IPS DF 6.9 (cell line): ENCODE measurements at regions not wholly inside any gene's neighbourhood (a gene's known extent, or its start where the extent isn't known, plus 50 kb on each side); places are given as distances from the start of the nearest gene placed in this dataset.

Experiments used
- DNase-seq: peaks from one replicate; pipeline ENCODE4 v3.0.0-alpha.2; 2013; ENCODE audit warnings: low read depth, low spot score
- H3K27ac ChIP-seq: one replicate; pipeline ENCODE4 v1.5.1; 2013; ENCODE audit warnings: low read length, control low read depth
- H3K27me3 ChIP-seq: 2 replicates; pipeline ENCODE4 v1.6.1; 2013; ENCODE audit warnings: mild to moderate bottlenecking, low read length; ENCODE audit not compliant: control insufficient read depth, insufficient read depth
- H3K36me3 ChIP-seq: 2 replicates; pipeline ENCODE4 v1.6.1; 2013; ENCODE audit warnings: low read length; ENCODE audit not compliant: control insufficient read depth, insufficient read depth
- H3K4me1 ChIP-seq: 2 replicates; pipeline ENCODE4 v1.6.1; 2013; ENCODE audit warnings: low read length; ENCODE audit not compliant: control insufficient read depth, insufficient read depth
- H3K4me3 ChIP-seq: 2 replicates; pipeline ENCODE4 v1.5.1; 2013; ENCODE audit warnings: mild to moderate bottlenecking, low read length
- H3K9me3 ChIP-seq: 2 replicates; pipeline ENCODE4 v1.6.1; 2013; ENCODE audit warnings: low read length, inconsistent platforms; ENCODE audit not compliant: control insufficient read depth, insufficient read depth
- WGBS: extraction: QIAGEN DNeasy Blood & Tissue Kit; methylation state at CpG from one replicate; pipeline ENCODE4 v1.1.7; 2013; ENCODE audit warnings: mixed read lengths, missing lambda C conversion rate; ENCODE audit not compliant: insufficient read length, insufficient coverage; 5-methylcytosine and 5-hydroxymethylcytosine counted together

- no peaks in the 10 kb centered on the region for H3K9me3 ChIP-seq
- H3K27ac ChIP-seq, result no peak overlapping the region
Measured at GRCh38 chr2:176843208-176843607, 369.4 kb upstream of the HNRNPA3 start.

GRCh38 chr2:176844461-176844860, 368.1 kb upstream of the HNRNPA3 start:
- H3K36me3 ChIP-seq, result no peaks in the 10 kb centered on the region
- no peak overlapping the region for H3K27ac ChIP-seq
- no peaks in the 10 kb centered on the region for H3K9me3 ChIP-seq
- no peak for DNase-seq
- no peaks in the 10 kb centered on the region for H3K4me1 ChIP-seq
- no peak overlapping the region for H3K4me3 ChIP-seq
- H3K27me3 ChIP-seq, result no peaks in the 10 kb centered on the region
- WGBS, result no CpG with 5 or more reads among the region's 1 CpG

More at GRCh38 chr2:176843208-176843607, 369.4 kb upstream of the HNRNPA3 start:
- Histone ChIP-seq H3K27me3 (no peaks in the 10 kb centered on the region), H3K4me1 (no peaks in the 10 kb centered on the region), H3K36me3 (no peaks in the 10 kb centered on the region), H3K4me3 (no peak overlapping the region)
- DNase-seq, result no peak

GRCh38 chr2:176845718-176846117, 366.9 kb upstream of the HNRNPA3 start:
- no peak overlapping the region for H3K27ac ChIP-seq
- H3K27me3 ChIP-seq, result no peaks in the 10 kb centered on the region
- no peaks in the 10 kb centered on the region for H3K36me3 ChIP-seq
- H3K4me1 ChIP-seq, result no peaks in the 10 kb centered on the region
- H3K4me3 ChIP-seq, result no peak overlapping the region
- WGBS, result no CpG with 5 or more reads among the region's 2 CpGs
- no peaks in the 10 kb centered on the region for H3K9me3 ChIP-seq
- DNase-seq, result no peak

- Histone ChIP-seq H3K36me3 (no peaks in the 10 kb centered on the region), H3K27ac (no peak overlapping the region), H3K4me3 (no peak overlapping the region), H3K9me3 (no peaks in the 10 kb centered on the region), H3K4me1 (peaks cover under 1% of the 10 kb centered on the region; the same call in 1 of the 2 replicates), H3K27me3 (no peaks in the 10 kb centered on the region)
- no CpG with 5 or more reads among the region's 4 CpGs for WGBS
- DNase-seq, result no peak
Measured at GRCh38 chr2:176847575-176847974, 365.0 kb upstream of the HNRNPA3 start.

- Histone ChIP-seq H3K9me3 (no peaks in the 10 kb centered on the region), H3K4me1 (peaks cover 2% of the 10 kb centered on the region; the same call in 1 of the 2 replicates), H3K36me3 (no peaks in the 10 kb centered on the region), H3K27me3 (no peaks in the 10 kb centered on the region), H3K4me3 (no peak overlapping the region), H3K27ac (no peak overlapping the region)
- no peak for DNase-seq
- WGBS, result no CpG with 5 or more reads among the region's 8 CpGs
Measured at GRCh38 chr2:176848844-176849243, 363.8 kb upstream of the HNRNPA3 start.

GRCh38 chr2:176851200-176851888, 361.2 kb upstream of the HNRNPA3 start:
- peaks cover 2% of the 10 kb centered on the region; the same call in 1 of the 2 replicates for H3K4me1 ChIP-seq
- no peak overlapping the region for H3K27ac ChIP-seq
- H3K27me3 ChIP-seq, result no peaks in the 10 kb centered on the region
- no peaks in the 10 kb centered on the region for H3K36me3 ChIP-seq
- no peak for DNase-seq
- H3K9me3 ChIP-seq, result no peaks in the 10 kb centered on the region
- no CpG with 5 or more reads among the region's 2 CpGs for WGBS
- H3K4me3 ChIP-seq, result no peak overlapping the region

- peaks cover 2% of the 10 kb centered on the region; the same call in 1 of the 2 replicates for H3K4me1 ChIP-seq
- WGBS, result no CpG with 5 or more reads among the region's 1 CpG
Measured at GRCh38 chr2:176851889-176852483, 360.6 kb upstream of the HNRNPA3 start.

GRCh38 chr2:176852667-176853066, 359.9 kb upstream of the HNRNPA3 start:
- Histone ChIP-seq H3K9me3 (no peaks in the 10 kb centered on the region), H3K27ac (no peak overlapping the region), H3K4me1 (peaks cover 2% of the 10 kb centered on the region; the same call in 1 of the 2 replicates), H3K4me3 (no peak overlapping the region), H3K36me3 (no peaks in the 10 kb centered on the region), H3K27me3 (no peaks in the 10 kb centered on the region)
- WGBS, result no CpG with 5 or more reads among the region's 3 CpGs
- DNase-seq, result no peak

More at GRCh38 chr2:176851889-176852483, 360.6 kb upstream of the HNRNPA3 start:
- no peak for DNase-seq
- Histone ChIP-seq H3K36me3 (no peaks in the 10 kb centered on the region), H3K27ac (no peak overlapping the region), H3K9me3 (no peaks in the 10 kb centered on the region), H3K4me3 (no peak overlapping the region), H3K27me3 (no peaks in the 10 kb centered on the region)

- no peaks in the 10 kb centered on the region for H3K27me3 ChIP-seq
- no peak overlapping the region for H3K4me3 ChIP-seq
- WGBS, result no CpG with 5 or more reads among the region's 1 CpG
- DNase-seq, result no peak
- H3K9me3 ChIP-seq, result no peaks in the 10 kb centered on the region
- H3K4me1 ChIP-seq, result peaks cover 2% of the 10 kb centered on the region; the same call in 1 of the 2 replicates
- no peaks in the 10 kb centered on the region for H3K36me3 ChIP-seq
- H3K27ac ChIP-seq, result no peak overlapping the region
Measured at GRCh38 chr2:176854062-176854461, 358.5 kb upstream of the HNRNPA3 start.

GRCh38 chr2:176854878-176855277, 357.7 kb upstream of the HNRNPA3 start:
- WGBS, result no CpG with 5 or more reads among the region's 3 CpGs
- Histone ChIP-seq H3K27me3 (no peaks in the 10 kb centered on the region), H3K4me3 (no peak overlapping the region), H3K9me3 (no peaks in the 10 kb centered on the region), H3K27ac (no peak overlapping the region), H3K4me1 (peaks cover 2% of the 10 kb centered on the region; the same call in 1 of the 2 replicates), H3K36me3 (no peaks in the 10 kb centered on the region)
- DNase-seq, result no peak
